IMR-90 (cell line): ENCODE measurements at regions not wholly inside any gene's neighbourhood (a gene's known extent, or its start where the extent isn't known, plus 50 kb on each side); places are given as distances from the start of the nearest gene placed in this dataset.

Experiments
- ATAC-seq: fragments of 200-7000 bp; cut with Tn5 transposase; 2 replicates; pipeline ENCODE4 v1.9.1; 2020; ENCODE audit warnings: low read depth, mild to moderate bottlenecking, moderate library complexity
- BruUV-seq: library from RNA; stranded (reverse); fragments of 400-500 nt; replicated peaks from 2 replicates; lab custom pipeline; 2021; lab: Mats Ljungman, UMichigan
- CTCF ChIA-PET: fragments of 300-600 bp; formaldehyde crosslinking; extraction: SDS; loops from one replicate; lab custom pipeline; 2021; ENCODE audit warnings: antibody characterized with exemption; lab: Yijun Ruan, JAX
- POLR2A ChIA-PET: fragments of 300-600 bp; sonication (Branson Sonifier 250); formaldehyde crosslinking; loops from one replicate; lab custom pipeline; 2022; ENCODE audit warnings: antibody characterized with exemption; ENCODE audit not compliant: unreplicated experiment; lab: Charles Lee
- DNase-seq: peaks from one replicate; pipeline ENCODE4 v3.0.0; 2013
- H2AFZ ChIP-seq: replicated peaks from 2 replicates; pipeline ENCODE3; 2013; ENCODE audit warnings: low read length, mild to moderate bottlenecking; ENCODE audit not compliant: poor library complexity
- H2AK5ac ChIP-seq: 2 replicates; pipeline ENCODE4 v1.6.1; 2013; ENCODE audit warnings: low read depth, low read length, inconsistent platforms
- H2AK9ac ChIP-seq: replicated peaks from 2 replicates; pipeline ENCODE3; 2013; ENCODE audit warnings: mild to moderate bottlenecking, low read depth, low read length, moderate library complexity; ENCODE audit not compliant: poor library complexity
- H2BK120ac ChIP-seq: 2 replicates; pipeline ENCODE4 v1.6.1; 2013; ENCODE audit warnings: low read depth, low read length, inconsistent platforms
- H2BK15ac ChIP-seq: 3 replicates; pipeline ENCODE4 v1.6.1; 2013; ENCODE audit warnings: low read depth, low read length, inconsistent platforms
- H2BK20ac ChIP-seq: 2 replicates; pipeline ENCODE4 v1.6.1; 2013; ENCODE audit warnings: low read depth, mild to moderate bottlenecking, inconsistent platforms, low read length, moderate library complexity
- H2BK5ac ChIP-seq: 2 replicates; pipeline ENCODE4 v1.6.1; 2013; ENCODE audit warnings: mild to moderate bottlenecking, low read depth, low read length, inconsistent platforms; ENCODE audit not compliant: poor library complexity, severe bottlenecking
- H3K14ac ChIP-seq: replicated peaks from 2 replicates; pipeline ENCODE4 v1.6.1; 2013; ENCODE audit warnings: low read depth, low read length, inconsistent platforms
- H3K18ac ChIP-seq: 2 replicates; pipeline ENCODE4 v1.6.1; 2013; ENCODE audit warnings: low read depth, low read length, control low read depth
- H3K23ac ChIP-seq: 2 replicates; pipeline ENCODE4 v1.6.1; 2013; ENCODE audit warnings: low read depth, low read length, inconsistent platforms
- H3K27ac ChIP-seq: 2 replicates; pipeline ENCODE4 v1.5.1; 2013; ENCODE audit warnings: mild to moderate bottlenecking, control low read depth, low read length; ENCODE audit not compliant: insufficient read depth
- H3K27me3 ChIP-seq: 2 replicates; pipeline ENCODE4 v1.6.1; 2013; ENCODE audit warnings: low read length; ENCODE audit not compliant: control insufficient read depth, insufficient read depth
- H3K36me3 ChIP-seq: 2 replicates; pipeline ENCODE4 v1.6.1; 2013; ENCODE audit warnings: low read length, mixed read lengths; ENCODE audit not compliant: control insufficient read depth, insufficient read depth
- H3K4ac ChIP-seq: 2 replicates; pipeline ENCODE4 v1.6.1; 2013; ENCODE audit warnings: low read depth, low read length, inconsistent platforms
- H3K4me1 ChIP-seq: 2 replicates; pipeline ENCODE4 v1.6.1; 2013; ENCODE audit warnings: low read length, mixed read lengths; ENCODE audit not compliant: control insufficient read depth, insufficient read depth
- H3K4me2 ChIP-seq: 2 replicates; pipeline ENCODE4 v1.6.1; 2013; ENCODE audit warnings: low read depth, mild to moderate bottlenecking, control low read depth, low read length, moderate library complexity
- H3K4me3 ChIP-seq: 2 replicates; pipeline ENCODE4 v1.5.1; 2013; ENCODE audit warnings: low read depth, mild to moderate bottlenecking, control low read depth, low read length, moderate library complexity; ENCODE audit not compliant: insufficient read depth
- H3K56ac ChIP-seq: 2 replicates; pipeline ENCODE4 v1.6.1; 2013; ENCODE audit warnings: low read length, inconsistent platforms; ENCODE audit not compliant: insufficient read depth; ENCODE audit errors: extremely low read depth
- H3K79me1 ChIP-seq, 2 experiments: 2 replicates each; pipeline ENCODE4 v1.6.1; 2013; ENCODE audit warnings: low read length in 2 of 2, inconsistent platforms in 1 of 2, low read depth in 1 of 2
- H3K9ac ChIP-seq: 2 replicates; pipeline ENCODE4 v1.6.1; 2013; ENCODE audit warnings: low read depth, low read length, control low read depth
- H3K9me1 ChIP-seq: 2 replicates; pipeline ENCODE4 v1.6.1; 2013; ENCODE audit warnings: low read length, inconsistent platforms; ENCODE audit not compliant: insufficient read depth
- H3K9me3 ChIP-seq: 2 replicates; pipeline ENCODE4 v1.6.1; 2013; ENCODE audit warnings: low read length; ENCODE audit not compliant: control insufficient read depth, insufficient read depth
- H4K20me1 ChIP-seq: 2 replicates; pipeline ENCODE4 v1.6.1; 2013; ENCODE audit warnings: low read length, inconsistent platforms; ENCODE audit not compliant: insufficient read depth
- H4K5ac ChIP-seq: 2 replicates; pipeline ENCODE4 v1.6.1; 2013; ENCODE audit warnings: mild to moderate bottlenecking, low read depth, low read length, control low read depth
- H4K8ac ChIP-seq, 2 experiments: 2 replicates each; pipeline ENCODE4 v1.6.1; 2013; ENCODE audit warnings: low read depth in 2 of 2, low read length in 2 of 2, control low read depth in 1 of 2, inconsistent platforms in 1 of 2
- H4K91ac ChIP-seq: 2 replicates; pipeline ENCODE4 v1.6.1; 2013; ENCODE audit warnings: low read depth, low read length, inconsistent platforms; ENCODE audit not compliant: insufficient read depth
- CHD1 ChIP-seq: IDR thresholded peaks from 2 replicates; pipeline ENCODE4 v1.6.1; 2012; ENCODE audit warnings: low read depth, low read length, improper control_type of control experiment
- ELK1 ChIP-seq: fragments of 150-350 bp; IDR thresholded peaks from 2 replicates; pipeline ENCODE4 v1.6.1; 2016; ENCODE audit warnings: low read depth, mild to moderate bottlenecking, low read length, moderate library complexity, borderline replicate concordance
- RCOR1 ChIP-seq: IDR thresholded peaks from 2 replicates; pipeline ENCODE4 v1.6.1; 2012; ENCODE audit warnings: mild to moderate bottlenecking, low read length, improper control_type of control experiment; ENCODE audit not compliant: insufficient replicate concordance
- RFX5 ChIP-seq: IDR thresholded peaks from 2 replicates; pipeline ENCODE4 v1.8.0; 2012; ENCODE audit warnings: low read depth, mild to moderate bottlenecking, low read length, moderate library complexity
- WGBS, 2 experiments: methylation state at CpG; one replicate each; pipeline versions ENCODE4 v1.1.5 to v1.1.7; 2013; ENCODE audit warnings: missing lambda C conversion rate in 2 of 2; ENCODE audit not compliant: insufficient read length in 1 of 2; ENCODE audit errors: extremely low coverage in 2 of 2; 5-methylcytosine and 5-hydroxymethylcytosine counted together
- dilution Hi-C: fragments of 300-500 bp; cut with HindIII; formaldehyde crosslinking; loops from one replicate; pipeline ENCODE4 v1.14.3; 2018; ENCODE audit warnings: low sequenced_read_pairs; ENCODE audit not compliant: unreplicated experiment
- in situ Hi-C: fragments of 300-500 bp; cut with MboI; formaldehyde crosslinking; loops from 3 replicates; pipeline ENCODE4 v1.14.3; 2019; ENCODE audit warnings: low sequenced_read_pairs, inconsistent platforms, mixed read lengths
- intact Hi-C: fragments of 100-400 bp; cut with micrococcal nuclease; formaldehyde crosslinking; loops from 2 replicates; pipeline ENCODE4 v1.10.0; 2022

DNA sequence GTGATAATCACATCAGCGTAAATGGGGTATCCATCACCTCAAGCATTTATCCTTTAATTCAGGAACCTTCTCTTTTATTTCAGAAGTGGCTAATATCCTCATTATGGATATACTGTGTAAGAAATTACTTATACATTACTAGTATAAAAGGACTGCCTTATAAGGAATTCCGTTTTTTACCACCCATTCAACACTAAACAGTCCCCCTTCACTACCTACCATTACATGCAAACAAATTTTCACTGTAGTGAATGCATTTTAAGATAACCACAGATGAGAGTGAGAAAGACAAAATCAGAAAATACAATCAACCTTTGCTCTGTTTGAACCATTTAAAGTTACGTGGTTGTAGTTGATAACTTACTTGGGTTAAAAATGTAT, 551.2 kb downstream of the RNF144A start:
- no peaks in the 10 kb centered on the region for H3K9me1 ChIP-seq
- H3K9ac ChIP-seq: no peak overlapping the region
- H3K4me1 ChIP-seq: no peaks in the 10 kb centered on the region
- no peak overlapping the region for H3K23ac ChIP-seq
- H4K8ac ChIP-seq: no peak overlapping the region
- no peaks in the 10 kb centered on the region for H4K20me1 ChIP-seq
- BruUV-seq: no TSS peak
- H3K36me3 ChIP-seq: no peaks in the 10 kb centered on the region
- no peak overlapping the region for H3K18ac ChIP-seq
- dilution Hi-C loops: no loop called here
- no peak overlapping the region for H2BK20ac ChIP-seq
- H2BK15ac ChIP-seq: no peak overlapping the region
- in situ Hi-C loops: no loop called here
- DNase-seq (no peak), ATAC-seq (no peak)
- peaks cover 2% of the 10 kb centered on the region; the same call in 1 of the 2 replicates for H3K9me3 ChIP-seq
- no peak overlapping the region for H3K4ac ChIP-seq
- no peak for TF ChIP-seq RCOR1
- TF ChIP-seq ELK1: no peak
- TF ChIP-seq CHD1: no peak
- TF ChIP-seq RFX5: no peak
- H2BK120ac ChIP-seq: no peak overlapping the region
- H3K27ac ChIP-seq: no peak overlapping the region
- no peak overlapping the region for H3K14ac ChIP-seq
- no peak overlapping the region for H4K5ac ChIP-seq
- no peaks in the 10 kb centered on the region for H3K27me3 ChIP-seq
- H4K91ac ChIP-seq: no peak overlapping the region
- no peaks in the 10 kb centered on the region for H3K79me1 ChIP-seq
- H2AK5ac ChIP-seq: no peak overlapping the region
- H3K56ac ChIP-seq: no peak overlapping the region
- ChIA-PET POLR2A (no interaction called here), CTCF (no interaction called here)
- WGBS, 2 experiments: no CpG with 5 or more reads among the region's 3 CpGs
- intact Hi-C loops: no loop called here
- no peak overlapping the region for H3K4me2 ChIP-seq
- H2BK5ac ChIP-seq: no peak overlapping the region
- H3K4me3 ChIP-seq: no peak overlapping the region
- no peak overlapping the region for H2AK9ac ChIP-seq
- H2AFZ ChIP-seq: no peak overlapping the region
